H9 (cell line): ENCODE measurements at regions not wholly inside any gene's neighbourhood (a gene's known extent, or its start where the extent isn't known, plus 50 kb on each side); places are given as distances from the start of the nearest gene placed in this dataset.

Experiments used
- DNase-seq: peaks from one replicate; pipeline ENCODE4 v3.0.0-alpha.2; 2017
- H2AFZ ChIP-seq: one replicate; pipeline ENCODE4 v1.6.1; 2013; ENCODE audit warnings: mild to moderate bottlenecking, low read length, control low read depth, moderate library complexity
- H2AK5ac ChIP-seq: 2 replicates; pipeline ENCODE4 v1.6.1; 2013; ENCODE audit warnings: low read length, control low read depth, mixed read lengths; ENCODE audit not compliant: insufficient read length
- H2BK120ac ChIP-seq: one replicate; pipeline ENCODE4 v1.6.1; 2013; ENCODE audit warnings: low read depth, mild to moderate bottlenecking, low read length, control low read depth, inconsistent platforms; ENCODE audit not compliant: poor library complexity, severe bottlenecking
- H2BK12ac ChIP-seq: 2 replicates; pipeline ENCODE4 v1.6.1; 2013; ENCODE audit warnings: low read length, control low read depth, mixed read lengths, low read depth; ENCODE audit not compliant: insufficient read length
- H2BK15ac ChIP-seq: 2 replicates; pipeline ENCODE4 v1.6.1; 2013; ENCODE audit warnings: low read depth, low read length, control low read depth
- H2BK20ac ChIP-seq: one replicate; pipeline ENCODE4 v1.6.1; 2013; ENCODE audit warnings: low read depth, mild to moderate bottlenecking, low read length, control low read depth, inconsistent platforms; ENCODE audit not compliant: poor library complexity, severe bottlenecking
- H2BK5ac ChIP-seq: 2 replicates; pipeline ENCODE4 v1.6.1; 2013; ENCODE audit warnings: low read length, control low read depth, mixed read lengths; ENCODE audit not compliant: insufficient read length
- H3K14ac ChIP-seq: 2 replicates; pipeline ENCODE4 v1.6.1; 2013; ENCODE audit warnings: low read length, control low read depth; ENCODE audit not compliant: insufficient read depth
- H3K18ac ChIP-seq: 2 replicates; pipeline ENCODE4 v1.6.1; 2013; ENCODE audit warnings: low read depth, mild to moderate bottlenecking, mixed read lengths, low read length, control low read depth; ENCODE audit not compliant: insufficient read length
- H3K23ac ChIP-seq: 2 replicates; pipeline ENCODE4 v1.6.1; 2013; ENCODE audit warnings: low read length, control low read depth, mixed read lengths, low read depth; ENCODE audit not compliant: insufficient read length
- H3K23me2 ChIP-seq: 2 replicates; pipeline ENCODE4 v1.6.1; 2013; ENCODE audit warnings: low read depth, mild to moderate bottlenecking, mixed read lengths, low read length, control low read depth; ENCODE audit not compliant: insufficient read length, poor library complexity, severe bottlenecking
- H3K27ac ChIP-seq: 2 replicates; pipeline ENCODE4 v1.5.1; 2013; ENCODE audit warnings: low read length, control low read depth, mixed read lengths, low read depth; ENCODE audit not compliant: insufficient read length
- H3K27me3 ChIP-seq: 2 replicates; pipeline ENCODE4 v1.6.1; 2013; ENCODE audit warnings: low read length, control low read depth, inconsistent platforms; ENCODE audit not compliant: insufficient read depth
- H3K4ac ChIP-seq: 2 replicates; pipeline ENCODE4 v1.6.1; 2013; ENCODE audit warnings: low read depth, mild to moderate bottlenecking, control low read depth, inconsistent platforms, low read length, moderate library complexity
- H3K4me1 ChIP-seq: 2 replicates; pipeline ENCODE4 v1.6.1; 2013; ENCODE audit warnings: low read length, control low read depth, inconsistent platforms; ENCODE audit not compliant: insufficient read depth
- H3K4me2 ChIP-seq: 2 replicates; pipeline ENCODE4 v1.6.1; 2013; ENCODE audit warnings: low read length, control low read depth, mixed read lengths; ENCODE audit not compliant: insufficient read length, insufficient read depth
- H3K56ac ChIP-seq: 2 replicates; pipeline ENCODE4 v1.6.1; 2013; ENCODE audit warnings: low read depth, mild to moderate bottlenecking, mixed read lengths, low read length, control low read depth; ENCODE audit not compliant: insufficient read length
- H3K79me1 ChIP-seq: 2 replicates; pipeline ENCODE4 v1.6.1; 2013; ENCODE audit warnings: low read depth, mild to moderate bottlenecking, moderate library complexity, low read length, control low read depth, inconsistent platforms; ENCODE audit not compliant: insufficient read depth, poor library complexity, severe bottlenecking
- H3K79me2 ChIP-seq: 2 replicates; pipeline ENCODE4 v1.6.1; 2013; ENCODE audit warnings: low read length, control low read depth, inconsistent platforms; ENCODE audit not compliant: insufficient read depth
- H3K9ac ChIP-seq: 2 replicates; pipeline ENCODE4 v1.6.1; 2013; ENCODE audit warnings: low read length, control low read depth, mixed read lengths; ENCODE audit not compliant: insufficient read length; ENCODE audit errors: extremely low read depth
- H3K9me3 ChIP-seq: one replicate; pipeline ENCODE4 v1.6.1; 2013; ENCODE audit warnings: low read depth, low read length, inconsistent platforms; ENCODE audit not compliant: control insufficient read depth
- H3T11ph ChIP-seq: one replicate; pipeline ENCODE4 v1.6.1; 2013; ENCODE audit warnings: mild to moderate bottlenecking, low read length, control low read depth, inconsistent platforms
- H4K20me1 ChIP-seq: one replicate; pipeline ENCODE4 v1.6.1; 2013; ENCODE audit not compliant: control insufficient read depth, insufficient read length, insufficient read depth
- H4K5ac ChIP-seq: 2 replicates; pipeline ENCODE4 v1.6.1; 2013; ENCODE audit warnings: low read depth, mild to moderate bottlenecking, mixed read lengths, low read length, control low read depth; ENCODE audit not compliant: insufficient read length
- H4K8ac ChIP-seq: replicated peaks from 2 replicates; pipeline ENCODE4 v1.6.1; 2013; ENCODE audit warnings: low read length, control low read depth, mixed read lengths, low read depth; ENCODE audit not compliant: insufficient read length
- H4K91ac ChIP-seq: 2 replicates; pipeline ENCODE4 v1.6.1; 2013; ENCODE audit warnings: low read depth, mild to moderate bottlenecking, moderate library complexity, mixed read lengths, low read length, control low read depth; ENCODE audit not compliant: insufficient read length
- H3K27ac Mint-ChIP-seq, 3 experiments: 2 replicates in 2 of 3; 3 replicates in 1 of 3; pipeline ENCODE4 v1.8.0; 2020 to 2021; ENCODE audit warnings: mixed read lengths in 3 of 3, mild to moderate bottlenecking in 1 of 3, moderate library complexity in 1 of 3
- H3K27me3 Mint-ChIP-seq: 2 replicates; pipeline ENCODE4 v1.8.0; 2021; ENCODE audit warnings: low read depth, mild to moderate bottlenecking, moderate library complexity, mixed read lengths
- H3K36me3 Mint-ChIP-seq, 3 experiments: 2 replicates in 2 of 3; 3 replicates in 1 of 3; pipeline ENCODE4 v1.8.0; 2020 to 2021; ENCODE audit warnings: low read depth in 3 of 3, mixed read lengths in 3 of 3; ENCODE audit not compliant: insufficient read depth in 1 of 3
- H3K4me1 Mint-ChIP-seq, 2 experiments: 2 replicates each; pipeline ENCODE4 v1.8.0; 2020; ENCODE audit warnings: mixed read lengths in 2 of 2
- H3K4me3 Mint-ChIP-seq, 2 experiments: 2 replicates in 1 of 2; 3 replicates in 1 of 2; pipeline ENCODE4 v1.8.0; 2020 to 2021; ENCODE audit warnings: mild to moderate bottlenecking in 2 of 2, mixed read lengths in 2 of 2, moderate library complexity in 1 of 2
- H3K9me3 Mint-ChIP-seq, 2 experiments: 2 replicates in 1 of 2; 3 replicates in 1 of 2; pipeline ENCODE4 v1.8.0; 2020; ENCODE audit warnings: mild to moderate bottlenecking in 2 of 2, mixed read lengths in 2 of 2, moderate library complexity in 1 of 2
- CTCF ChIP-seq: fragments of 200-600 bp; sonication (generic); conservative IDR thresholded peaks from 3 replicates; pipeline ENCODE4 v1.8.0; 2021; ENCODE audit warnings: antibody characterized with exemption, mild to moderate bottlenecking
- WGBS: extraction: QIAGEN DNeasy Blood & Tissue Kit; methylation state at CpG from one replicate; pipeline ENCODE4 v1.1.7; 2013; ENCODE audit warnings: missing lambda C conversion rate, low lambda C conversion rate, mixed read lengths; ENCODE audit not compliant: insufficient read length; ENCODE audit errors: extremely low coverage; 5-methylcytosine and 5-hydroxymethylcytosine counted together

DNA sequence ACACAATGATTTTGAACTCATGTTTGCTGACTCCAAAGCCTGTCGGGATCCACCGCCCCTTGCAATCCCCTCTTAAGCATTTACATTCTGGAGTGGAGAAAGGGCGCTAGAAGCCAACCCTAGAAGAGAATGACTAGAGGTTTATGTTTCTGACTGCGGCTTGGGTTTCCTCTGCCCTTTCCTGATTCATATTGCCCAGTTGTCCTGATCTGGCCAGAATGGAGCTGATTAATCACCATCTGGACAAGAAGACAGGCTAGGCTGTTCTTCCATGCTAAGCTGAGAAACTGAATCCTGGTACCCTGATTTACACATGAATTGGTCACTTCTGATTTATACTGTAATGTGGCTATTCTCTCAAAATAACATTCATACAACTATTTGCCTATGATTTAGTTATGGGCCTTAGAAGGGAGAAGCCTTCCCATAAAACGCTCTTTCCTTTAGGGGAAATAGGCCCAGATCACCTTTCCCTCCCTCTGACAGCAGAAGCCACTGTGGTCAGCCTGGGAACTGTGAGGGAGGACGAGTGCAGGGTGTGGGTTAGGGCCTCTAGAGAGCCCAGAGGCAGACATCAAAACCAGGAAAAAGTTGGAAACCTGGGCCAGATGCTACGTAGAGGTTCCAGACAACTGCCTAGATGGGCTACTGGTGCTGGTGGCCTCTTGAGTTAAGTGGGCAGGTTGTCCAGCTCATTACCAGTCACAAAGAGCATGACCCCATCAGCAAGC lies 199.2 kb upstream of the PRDM1 start:
- H3K23me2 ChIP-seq: no peaks in the 10 kb centered on the region
- H4K20me1 ChIP-seq: no peaks in the 10 kb centered on the region
- no peak overlapping the region for H3K23ac ChIP-seq
- no peak overlapping the region for H2BK15ac ChIP-seq
- no peak overlapping the region for H3K4me2 ChIP-seq
- Mint-ChIP-seq H3K36me3 (peaks cover 0 to 20% (median 4%) of the 10 kb centered on the region in 3 experiments; a peak in 2 of 7 replicates), H3K9me3 (peaks cover 13 to 14% of the 10 kb centered on the region in 2 experiments), H3K27me3 (no peaks in the 10 kb centered on the region; the same call in none of the 2 replicates), H3K4me3 (no peak overlapping the region), H3K27ac (peak overlapping the region; percentile 31 to 59 (median 45); a peak in 4 of 7 replicates), H3K4me1 (peaks cover 16 to 18% of the 10 kb centered on the region in 2 experiments)
- no peak for DNase-seq
- no peak overlapping the region for H3K56ac ChIP-seq
- no peak overlapping the region for H2AFZ ChIP-seq
- H3K79me2 ChIP-seq: no peaks in the 10 kb centered on the region
- no peak overlapping the region for H4K8ac ChIP-seq
- no peak overlapping the region for H2BK5ac ChIP-seq
- no peak overlapping the region for H4K5ac ChIP-seq
- no peak overlapping the region for H3K9ac ChIP-seq
- no peaks in the 10 kb centered on the region for H3K9me3 ChIP-seq
- no peak overlapping the region for H3T11ph ChIP-seq
- H2AK5ac ChIP-seq: no peak overlapping the region
- H2BK12ac ChIP-seq: no peak overlapping the region
- H3K4ac ChIP-seq: no peak overlapping the region
- no peaks in the 10 kb centered on the region for H3K79me1 ChIP-seq
- no peaks in the 10 kb centered on the region for H3K4me1 ChIP-seq
- H3K27me3 ChIP-seq: no peaks in the 10 kb centered on the region
- H2BK20ac ChIP-seq: no peak overlapping the region
- no CpG with 5 or more reads among the region's 7 CpGs for WGBS
- no peak overlapping the region for H4K91ac ChIP-seq
- H3K27ac ChIP-seq: no peak overlapping the region
- no peak overlapping the region for H3K14ac ChIP-seq
- H3K18ac ChIP-seq: no peak overlapping the region
- no peak for TF ChIP-seq CTCF
- no peak overlapping the region for H2BK120ac ChIP-seq
